Mesenchymal stem cell (in vitro differentiated cells and primary cell): ENCODE measurements at regions not wholly inside any gene's neighbourhood (a gene's known extent, or its start where the extent isn't known, plus 50 kb on each side); places are given as distances from the start of the nearest gene placed in this dataset.

ENCODE experiments used
- DNase-seq: peaks from one replicate; pipeline ENCODE4 v3.0.0-alpha.2; 2013
- H2AFZ ChIP-seq: one replicate; pipeline ENCODE4 v1.6.1; 2013; ENCODE audit warnings: low read depth, mild to moderate bottlenecking, control low read depth, inconsistent platforms, low read length, moderate library complexity
- H2AK5ac ChIP-seq: 2 replicates; pipeline ENCODE4 v1.6.1; 2013; ENCODE audit warnings: low read length, moderate library complexity, mild to moderate bottlenecking, inconsistent platforms; ENCODE audit not compliant: severe bottlenecking
- H2BK120ac ChIP-seq: one replicate; pipeline ENCODE4 v1.6.1; 2013; ENCODE audit warnings: low read depth, mild to moderate bottlenecking, inconsistent platforms, low read length, moderate library complexity
- H2BK12ac ChIP-seq, 2 experiments: one replicate each; pipeline ENCODE4 v1.6.1; 2013; ENCODE audit warnings: inconsistent platforms in 2 of 2, low read length in 2 of 2, mild to moderate bottlenecking in 2 of 2, moderate library complexity in 2 of 2, control low read depth in 1 of 2
- H2BK15ac ChIP-seq: one replicate; pipeline ENCODE4 v1.6.1; 2013; ENCODE audit warnings: mild to moderate bottlenecking, low read depth, inconsistent platforms; ENCODE audit not compliant: poor library complexity, severe bottlenecking
- H2BK5ac ChIP-seq: 2 replicates; pipeline ENCODE4 v1.6.1; 2013; ENCODE audit warnings: low read depth, mild to moderate bottlenecking, low read length, control low read depth, inconsistent platforms; ENCODE audit not compliant: poor library complexity, severe bottlenecking
- H3K14ac ChIP-seq, 2 experiments: one replicate each; pipeline ENCODE4 v1.6.1; 2013; ENCODE audit warnings: inconsistent platforms in 2 of 2, low read length in 2 of 2, control low read depth in 1 of 2, mild to moderate bottlenecking in 1 of 2, moderate library complexity in 1 of 2
- H3K18ac ChIP-seq, 2 experiments: one replicate each; pipeline ENCODE4 v1.6.1; 2013; ENCODE audit warnings: inconsistent platforms in 2 of 2, low read length in 2 of 2, control low read depth in 1 of 2, low read depth in 1 of 2, mild to moderate bottlenecking in 1 of 2
- H3K23ac ChIP-seq, 2 experiments: one replicate each; pipeline ENCODE4 v1.6.1; 2013; ENCODE audit warnings: inconsistent platforms in 2 of 2, low read length in 2 of 2, mild to moderate bottlenecking in 2 of 2, moderate library complexity in 2 of 2, control low read depth in 1 of 2
- H3K27ac ChIP-seq: 2 replicates; pipeline ENCODE4 v1.5.1; 2013; ENCODE audit warnings: mild to moderate bottlenecking, moderate library complexity, low read length, control low read depth, inconsistent platforms; ENCODE audit not compliant: poor library complexity, severe bottlenecking
- H3K27me3 ChIP-seq, 2 experiments: 2 replicates each; pipeline versions ENCODE4 v1.6.1 to v1.7.0; 2013; ENCODE audit warnings: low read length in 2 of 2, mild to moderate bottlenecking in 2 of 2, moderate library complexity in 2 of 2, control low read depth in 1 of 2, inconsistent platforms in 1 of 2; ENCODE audit not compliant: control insufficient read depth in 1 of 2, insufficient read depth in 1 of 2
- H3K36me3 ChIP-seq, 2 experiments: 2 replicates each; pipeline versions ENCODE4 v1.6.1 to v1.7.0; 2013; ENCODE audit warnings: low read length in 2 of 2, control low read depth in 1 of 2, inconsistent platforms in 1 of 2, low read depth in 1 of 2, mild to moderate bottlenecking in 1 of 2; ENCODE audit not compliant: insufficient read depth in 2 of 2, control insufficient read depth in 1 of 2
- H3K4ac ChIP-seq, 2 experiments: one replicate each; pipeline ENCODE4 v1.6.1; 2013; ENCODE audit warnings: inconsistent platforms in 2 of 2, low read length in 2 of 2, mild to moderate bottlenecking in 2 of 2, moderate library complexity in 2 of 2, control low read depth in 1 of 2, low read depth in 1 of 2
- H3K4me1 ChIP-seq: 2 replicates; pipeline ENCODE4 v1.6.1; 2013; ENCODE audit warnings: low read depth, low read length, control low read depth; ENCODE audit not compliant: control insufficient read depth, insufficient read depth
- H3K4me2 ChIP-seq: 2 replicates; pipeline ENCODE4 v1.6.1; 2013; ENCODE audit warnings: low read length, mild to moderate bottlenecking, inconsistent platforms; ENCODE audit not compliant: poor library complexity, severe bottlenecking
- H3K4me3 ChIP-seq, 2 experiments: 2 replicates each; pipeline versions ENCODE4 v1.5.1 to v1.7.0; 2013; ENCODE audit warnings: low read length in 2 of 2, mild to moderate bottlenecking in 2 of 2, control low read depth in 1 of 2, low read depth in 1 of 2; ENCODE audit not compliant: insufficient read depth in 1 of 2
- H3K79me1 ChIP-seq: replicated peaks from 2 replicates; pipeline ENCODE4 v1.6.1; 2013; ENCODE audit warnings: mild to moderate bottlenecking, control low read depth, low read length, inconsistent platforms; ENCODE audit not compliant: poor library complexity, severe bottlenecking
- H3K9ac ChIP-seq: 2 replicates; pipeline ENCODE4 v1.7.0; 2013; ENCODE audit warnings: mild to moderate bottlenecking, low read length, moderate library complexity
- H3K9me3 ChIP-seq: 2 replicates; pipeline ENCODE4 v1.7.0; 2013; ENCODE audit warnings: mild to moderate bottlenecking, low read length; ENCODE audit not compliant: control insufficient read depth
- H4K8ac ChIP-seq: one replicate; pipeline ENCODE4 v1.6.1; 2013; ENCODE audit warnings: inconsistent platforms, mild to moderate bottlenecking, low read length, moderate library complexity
- H4K91ac ChIP-seq: one replicate; pipeline ENCODE4 v1.6.1; 2013; ENCODE audit warnings: mild to moderate bottlenecking, low read length, inconsistent platforms
- WGBS: methylation state at CpG from one replicate; pipeline ENCODE4 v1.1.7; 2013; ENCODE audit warnings: mixed read lengths; 5-methylcytosine and 5-hydroxymethylcytosine counted together

DNA sequence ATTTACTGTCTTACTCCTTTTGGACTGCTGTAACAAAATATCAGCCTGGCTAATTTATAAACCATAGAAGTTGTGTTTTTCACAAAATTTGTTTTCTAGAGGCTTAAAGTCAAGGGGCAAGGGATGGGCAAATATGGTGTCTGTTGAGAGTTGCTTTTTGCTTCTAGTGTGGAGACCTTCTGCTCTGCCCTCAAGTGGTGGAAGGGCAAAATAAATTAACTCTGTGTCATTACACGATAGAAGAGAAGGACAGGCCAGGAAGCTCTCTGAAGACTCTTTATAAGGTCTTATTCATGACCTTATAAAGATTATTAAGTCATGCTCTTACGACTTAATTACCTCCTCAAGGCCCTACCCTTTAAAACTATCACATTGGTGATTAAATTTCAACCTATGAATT lies 181.2 kb upstream of the LRATD1 start:
- Histone ChIP-seq H3K9ac (no peak overlapping the region), H3K18ac (no peak overlapping the region), H2BK15ac (no peak overlapping the region), H2BK5ac (no peak overlapping the region), H2BK120ac (no peak overlapping the region), H2AFZ (no peak overlapping the region), H4K8ac (no peak overlapping the region), H2BK12ac (no peak overlapping the region), H3K14ac (no peak overlapping the region), H3K4me2 (no peak overlapping the region), H4K91ac (no peak overlapping the region), H2AK5ac (no peak overlapping the region), H3K4me3 (no peak overlapping the region), H3K4me1 (no peaks in the 10 kb centered on the region), H3K36me3 (no peaks in the 10 kb centered on the region), H3K79me1 (no peaks in the 10 kb centered on the region), H3K23ac (no peak overlapping the region), H3K9me3 (peaks cover 12% of the 10 kb centered on the region), H3K27me3 (no peaks in the 10 kb centered on the region), H3K4ac (no peak overlapping the region), H3K27ac (no peak overlapping the region)
- no peak for DNase-seq
- 38% methylated on average over 1 of the region's 2 CpGs for WGBS

DNA sequence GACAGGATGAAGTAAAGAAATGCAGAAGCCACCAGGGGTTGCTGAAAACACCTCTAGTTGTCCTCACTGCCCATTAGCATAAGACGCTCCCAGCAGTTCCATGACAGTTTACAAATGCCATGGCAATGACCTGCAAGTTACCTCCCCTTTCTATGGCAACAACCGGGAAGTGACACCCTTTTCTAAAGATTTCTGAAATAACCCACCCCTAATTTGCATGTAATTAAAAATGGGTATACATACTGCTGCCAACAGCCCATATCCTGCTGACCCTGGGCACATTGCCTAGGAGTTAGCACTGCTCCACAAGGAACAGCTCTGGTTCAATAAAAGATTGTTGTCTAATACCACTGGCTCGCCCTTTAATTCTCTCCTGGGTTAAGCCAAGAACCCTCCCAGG lies 178.3 kb upstream of the LRATD1 start:
- Histone ChIP-seq H3K4me2 (no peak overlapping the region), H2AK5ac (no peak overlapping the region), H3K4ac (no peak overlapping the region), H2BK5ac (no peak overlapping the region), H2BK120ac (no peak overlapping the region), H3K9ac (no peak overlapping the region), H3K36me3 (no peaks in the 10 kb centered on the region), H3K18ac (no peak overlapping the region), H4K8ac (no peak overlapping the region), H3K23ac (no peak overlapping the region), H3K4me1 (no peaks in the 10 kb centered on the region), H3K27me3 (no peaks in the 10 kb centered on the region), H2BK12ac (no peak overlapping the region), H3K4me3 (no peak overlapping the region), H3K27ac (no peak overlapping the region), H3K79me1 (no peaks in the 10 kb centered on the region), H3K14ac (no peak overlapping the region), H2AFZ (no peak overlapping the region), H3K9me3 (peaks cover 21% of the 10 kb centered on the region), H4K91ac (no peak overlapping the region), H2BK15ac (no peak overlapping the region)
- 61% methylated on average over 3 of the region's 3 CpGs for WGBS
- DNase-seq: no peak

DNA sequence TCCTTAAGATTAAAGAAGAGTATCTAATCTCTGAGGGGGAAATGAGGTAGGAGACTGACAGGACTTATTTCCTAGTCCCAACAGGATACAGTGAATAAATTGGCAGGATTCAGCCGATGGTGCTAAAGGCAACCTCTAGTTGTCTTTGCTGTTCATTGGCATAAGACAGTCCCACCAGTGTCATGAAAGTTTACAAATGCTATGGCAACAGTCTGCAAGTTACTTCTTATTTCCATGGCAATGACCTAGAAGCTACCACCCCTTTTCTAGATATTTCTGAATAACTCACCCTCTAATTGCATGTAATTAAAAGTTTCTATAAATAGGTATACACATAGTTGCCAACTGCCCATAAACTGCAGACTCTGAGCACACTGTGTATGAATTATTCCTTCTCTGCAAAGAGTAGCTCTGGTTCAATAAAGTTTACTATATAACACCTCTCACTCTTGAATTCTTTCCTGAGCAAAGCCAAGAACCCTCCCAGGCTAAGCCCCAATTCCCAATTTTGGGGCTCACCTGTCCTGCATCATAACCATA lies 172.7 kb upstream of the LRATD1 start:
- Histone ChIP-seq H3K18ac (no peak overlapping the region), H2BK120ac (no peak overlapping the region), H3K79me1 (no peaks in the 10 kb centered on the region), H3K14ac (no peak overlapping the region), H4K8ac (no peak overlapping the region), H2AFZ (no peak overlapping the region), H3K4me2 (no peak overlapping the region), H3K27ac (no peak overlapping the region), H3K4me1 (no peaks in the 10 kb centered on the region), H2AK5ac (no peak overlapping the region), H2BK15ac (no peak overlapping the region), H3K4ac (no peak overlapping the region), H3K27me3 (no peaks in the 10 kb centered on the region), H3K9ac (no peak overlapping the region), H3K4me3 (no peak overlapping the region), H3K36me3 (no peaks in the 10 kb centered on the region), H2BK5ac (no peak overlapping the region), H3K23ac (no peak overlapping the region), H3K9me3 (peaks cover 16% of the 10 kb centered on the region), H2BK12ac (no peak overlapping the region), H4K91ac (no peak overlapping the region)
- 91% methylated on average over 1 of the region's 1 CpG for WGBS
- no peak for DNase-seq

DNA sequence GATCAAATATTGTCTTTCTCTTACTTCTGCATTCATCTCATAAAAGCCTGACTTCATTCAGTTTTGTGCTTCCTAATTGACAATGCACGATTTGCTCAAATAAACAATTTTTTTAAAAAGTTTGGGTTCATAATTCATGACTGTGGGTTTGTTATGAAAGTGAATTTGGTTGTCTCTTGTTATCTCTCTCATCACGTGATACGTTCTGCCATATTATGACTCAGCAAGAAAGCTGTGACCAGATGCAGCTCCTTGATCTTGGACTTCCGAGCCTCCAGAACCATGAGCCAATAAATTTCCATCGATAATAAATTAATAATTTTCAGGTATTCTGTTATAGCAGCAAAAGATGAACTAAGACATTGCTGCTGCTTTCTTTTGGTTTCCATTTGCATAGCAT lies 156.5 kb upstream of the LRATD1 start:
- Histone ChIP-seq H3K36me3 (no peaks in the 10 kb centered on the region), H2BK12ac (no peak overlapping the region), H3K4ac (no peak overlapping the region), H3K4me1 (no peaks in the 10 kb centered on the region), H2BK5ac (no peak overlapping the region), H3K14ac (no peak overlapping the region), H3K4me3 (no peak overlapping the region), H3K9ac (no peak overlapping the region), H3K23ac (no peak overlapping the region), H3K27me3 (no peaks in the 10 kb centered on the region), H2AFZ (no peak overlapping the region), H3K9me3 (no peaks in the 10 kb centered on the region), H4K91ac (no peak overlapping the region), H2BK120ac (no peak overlapping the region), H3K18ac (no peak overlapping the region), H2BK15ac (no peak overlapping the region), H2AK5ac (no peak overlapping the region), H3K79me1 (no peaks in the 10 kb centered on the region), H3K27ac (no peak overlapping the region), H4K8ac (no peak overlapping the region), H3K4me2 (no peak overlapping the region)
- no peak for DNase-seq
- 84% methylated on average over 3 of the region's 5 CpGs for WGBS
